ENCODE measurements at regions not wholly inside any gene's neighbourhood (a gene's known extent, or its start where the extent isn't known, plus 50 kb on each side); places are given as distances from the start of the nearest gene placed in this dataset.

DNA sequence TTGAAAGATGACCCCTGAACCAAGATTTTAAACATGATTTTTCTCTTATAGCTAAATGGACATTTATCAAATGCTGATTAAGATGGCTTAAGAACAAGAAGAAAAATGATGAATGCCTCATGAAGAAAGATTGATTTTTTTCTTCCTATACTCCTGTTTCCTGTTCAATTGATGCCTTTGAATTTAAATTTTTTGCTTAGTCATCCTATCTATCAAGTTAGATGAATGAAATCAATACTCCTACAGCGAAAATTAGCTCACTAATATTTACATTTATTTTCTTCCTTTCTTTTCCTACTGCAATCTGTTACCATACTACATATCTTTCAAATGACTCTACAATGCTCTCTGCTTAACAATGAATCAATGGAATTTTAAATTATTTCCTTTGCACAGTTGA, 773.6 kb upstream of the DIAPH2 start:
- Histone ChIP-seq H2BK12ac (ENCODE audit: low read depth, low read length) (no peak overlapping the region), H3K18ac (ENCODE audit: extremely low read depth, low read length) (no peak overlapping the region), H3K56ac (replicated peaks; ENCODE audit: insufficient read length, low read depth, low read length) (no peak overlapping the region), H2BK20ac (ENCODE audit: low read length) (no peak overlapping the region), H3K14ac (ENCODE audit: insufficient read length) (no peak overlapping the region), H3K9me3 (ENCODE audit: insufficient read depth in 2 of 2, low read depth in 1 of 2, low read length in 1 of 2) (no peaks in the 10 kb centered on the region), H4K91ac (replicated peaks; ENCODE audit: insufficient read length, low read length) (no peak overlapping the region), H3K4me1 (replicated peaks in 1 of 4; ENCODE audit: control insufficient read depth in 3 of 4, insufficient read depth in 4 of 4, low read length in 3 of 4) (no peaks in the 10 kb centered on the region), H3K23me2 (ENCODE audit: low read depth, low read length) (no peaks in the 10 kb centered on the region; the same call in 1 of the 2 replicates), H3K27me3 (replicated peaks in 1 of 4; ENCODE audit: control insufficient read depth in 3 of 4, extremely low read depth in 1 of 4, insufficient read depth in 3 of 4, low read length in 3 of 4) (no peaks in the 10 kb centered on the region), H2AK5ac (ENCODE audit: low read depth, low read length) (no peak overlapping the region), H4K5ac (ENCODE audit: insufficient read length, low read depth, low read length) (no peak overlapping the region), H3K4me3 (ENCODE audit: extremely low read depth in 1 of 4, insufficient read depth in 2 of 4, low read depth in 3 of 4, low read length in 4 of 4) (no peak overlapping the region), H2BK15ac (ENCODE audit: low read length) (no peak overlapping the region), H2AFZ (ENCODE audit: low read length) (no peak overlapping the region), H3K79me1 (ENCODE audit: low read depth, low read length) (no peaks in the 10 kb centered on the region), H3K4ac (replicated peaks; ENCODE audit: insufficient read length, low read depth, low read length) (no peak overlapping the region), H3K4me2 (ENCODE audit: insufficient read depth in 1 of 2, low read depth in 2 of 2, low read length in 2 of 2) (no peak overlapping the region), H3K36me3 (ENCODE audit: control insufficient read depth in 2 of 4, insufficient read depth in 4 of 4, low read length in 3 of 4) (no peaks in the 10 kb centered on the region), H4K20me1 (replicated peaks in 1 of 2; ENCODE audit: control insufficient read depth in 1 of 2, insufficient read depth in 2 of 2, low read length in 2 of 2) (no peaks in the 10 kb centered on the region), H3K9ac (replicated peaks in 1 of 4; ENCODE audit: extremely low read depth in 1 of 4, low read depth in 3 of 4, low read length in 3 of 4) (no peak overlapping the region), H3K79me2 (ENCODE audit: control insufficient read depth in 1 of 2, insufficient read depth in 2 of 2, low read length in 2 of 2) (no peaks in the 10 kb centered on the region), H3K23ac (ENCODE audit: insufficient read length) (no peak overlapping the region), H3K27ac (ENCODE audit: low read depth, low read length) (no peak overlapping the region), H2BK120ac (replicated peaks; ENCODE audit: low read depth, low read length) (no peak overlapping the region), H2BK5ac (ENCODE audit: low read depth, low read length) (no peak overlapping the region), H4K8ac (ENCODE audit: extremely low read depth, insufficient read depth, low read length) (no peak overlapping the region)
- DNase-seq (ENCODE audit: low read depth in 1 of 2, low spot score in 2 of 2), result no peak
- CTCF ChIA-PET (ENCODE audit: partially characterized antibody), result no interaction called here
- WGBS, 2 experiments (ENCODE audit: extremely low coverage in 1 of 2, insufficient coverage in 1 of 2, insufficient read length in 1 of 2, insufficient replicate concordance in 2 of 2, low coverage in 1 of 2, low lambda C conversion rate in 2 of 2, missing lambda C conversion rate in 1 of 2), result 100% methylated on average over 1 of the region's 1 CpG; no CpG with 5 or more reads in 1 of the 2 experiments
- FAIRE-seq, result no peak
- POLR2A ChIA-PET (ENCODE audit: partially characterized antibody), result no interaction called here
- no peak for TF ChIP-seq BACH1 (IDR thresholded peaks at IDR 0.05; ENCODE audit: low read length)

Measured in H1 (cell line).